HG03354 (cell line): ENCODE measurements at regions not wholly inside any gene's neighbourhood (a gene's known extent, or its start where the extent isn't known, plus 50 kb on each side); places are given as distances from the start of the nearest gene placed in this dataset.
"Not testable (repeated sequence)": the region's sequence is repeated elsewhere in the genome, so short reads cannot be mapped to it uniquely, and the experiment has no call there.

Source experiments
- ATAC-seq: cut with Tn5 transposase; IDR thresholded peaks from one replicate; pipeline ENCODE4 v1.9.1; 2021; ENCODE audit warnings: mild to moderate bottlenecking; ENCODE audit not compliant: unreplicated experiment, poor library complexity, severe bottlenecking

GRCh38 chr1:239139801-239140200, 246.6 kb upstream of the CHRM3 start:
- no peak for ATAC-seq

GRCh38 chr1:239128541-239128940, 257.8 kb upstream of the CHRM3 start:
- ATAC-seq: no peak

- ATAC-seq: no peak
Observed at GRCh38 chr1:239126884-239127283, 259.5 kb upstream of the CHRM3 start.

- ATAC-seq: no peak
Observed at GRCh38 chr1:239125893-239126292, 260.5 kb upstream of the CHRM3 start.

GRCh38 chr1:239125027-239125426, 261.3 kb upstream of the CHRM3 start:
- no peak for ATAC-seq

- no peak for ATAC-seq
Observed at GRCh38 chr1:239123260-239123659, 263.1 kb upstream of the CHRM3 start.

GRCh38 chr1:239112101-239112935, 274.1 kb upstream of the CHRM3 start:
- ATAC-seq: no peak

GRCh38 chr1:239107676-239108075, 278.7 kb upstream of the CHRM3 start:
- ATAC-seq: no peak

- not testable (repeated sequence) for ATAC-seq
Observed at GRCh38 chr1:239106689-239107088, 279.7 kb upstream of the CHRM3 start.

GRCh38 chr1:239098400-239099037, 287.8 kb upstream of the CHRM3 start:
- ATAC-seq: no peak

GRCh38 chr1:239091537-239091936, 294.8 kb upstream of the CHRM3 start:
- ATAC-seq: no peak

GRCh38 chr1:239084459-239085080, 301.8 kb upstream of the CHRM3 start:
- no peak for ATAC-seq

GRCh38 chr1:239081947-239082346, 304.4 kb upstream of the CHRM3 start:
- not testable (repeated sequence) for ATAC-seq

- no peak for ATAC-seq
Observed at GRCh38 chr1:239067480-239067879, 318.9 kb upstream of the CHRM3 start.

- ATAC-seq: no peak
Observed at GRCh38 chr1:239067058-239067457, 319.3 kb upstream of the CHRM3 start.

GRCh38 chr1:239061770-239062169, 324.6 kb upstream of the CHRM3 start:
- ATAC-seq: no peak

GRCh38 chr1:239058190-239058589, 328.2 kb upstream of the CHRM3 start:
- ATAC-seq: no peak

GRCh38 chr1:239056940-239057339, 329.4 kb upstream of the CHRM3 start:
- no peak for ATAC-seq

- ATAC-seq: no peak
Observed at GRCh38 chr1:239053279-239053678, 333.1 kb upstream of the CHRM3 start.

- no peak for ATAC-seq
Observed at GRCh38 chr1:239049571-239049970, 336.8 kb upstream of the CHRM3 start.

GRCh38 chr1:239044829-239045228, 341.5 kb upstream of the CHRM3 start:
- no peak for ATAC-seq
